Keratinocyte (primary cell): ENCODE measurements at regions not wholly inside any gene's neighbourhood (a gene's known extent, or its start where the extent isn't known, plus 50 kb on each side); places are given as distances from the start of the nearest gene placed in this dataset.

ENCODE experiments used
- EZH2 ChIP-seq: IDR thresholded peaks from one replicate; pipeline ENCODE4 v1.6.1; 2012; ENCODE audit warnings: inconsistent platforms, mild to moderate bottlenecking, low read length, moderate library complexity
- TF ChIP-seq, protein P1 (sequence below), 3 experiments: IDR thresholded peaks in 1 of 3; conservative IDR thresholded peaks in 1 of 3; optimal IDR thresholded peaks in 1 of 3; 2 replicates in 2 of 3; 3 replicates in 1 of 3; pipeline versions ENCODE3 to v1.5.1; 2011; ENCODE audit warnings: low read length in 3 of 3, mild to moderate bottlenecking in 3 of 3, moderate library complexity in 2 of 3, control low read depth in 1 of 3, inconsistent platforms in 1 of 3; ENCODE audit not compliant: insufficient read depth in 2 of 3; ENCODE audit errors: extremely low read depth in 1 of 3

DNA sequence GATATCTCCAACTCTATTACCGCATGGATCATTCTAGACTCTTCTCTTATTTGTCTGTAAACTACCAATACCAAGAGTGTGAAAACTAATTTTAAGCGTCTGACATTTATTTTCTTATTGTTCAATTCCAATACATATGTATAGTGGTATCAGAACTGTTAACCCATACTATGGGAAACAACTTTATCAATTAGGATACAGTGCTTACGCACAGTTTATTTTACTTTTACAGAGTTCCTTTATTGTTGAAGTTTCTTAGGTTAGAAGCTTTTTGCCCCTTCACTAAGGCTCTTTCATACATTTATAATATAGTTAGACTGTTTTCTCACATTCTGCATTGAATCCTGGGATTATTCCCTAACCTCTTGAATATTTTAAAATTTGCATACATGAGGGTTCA, 198.8 kb upstream of the RGPD4 start:
- TF ChIP-seq, protein P1, sequence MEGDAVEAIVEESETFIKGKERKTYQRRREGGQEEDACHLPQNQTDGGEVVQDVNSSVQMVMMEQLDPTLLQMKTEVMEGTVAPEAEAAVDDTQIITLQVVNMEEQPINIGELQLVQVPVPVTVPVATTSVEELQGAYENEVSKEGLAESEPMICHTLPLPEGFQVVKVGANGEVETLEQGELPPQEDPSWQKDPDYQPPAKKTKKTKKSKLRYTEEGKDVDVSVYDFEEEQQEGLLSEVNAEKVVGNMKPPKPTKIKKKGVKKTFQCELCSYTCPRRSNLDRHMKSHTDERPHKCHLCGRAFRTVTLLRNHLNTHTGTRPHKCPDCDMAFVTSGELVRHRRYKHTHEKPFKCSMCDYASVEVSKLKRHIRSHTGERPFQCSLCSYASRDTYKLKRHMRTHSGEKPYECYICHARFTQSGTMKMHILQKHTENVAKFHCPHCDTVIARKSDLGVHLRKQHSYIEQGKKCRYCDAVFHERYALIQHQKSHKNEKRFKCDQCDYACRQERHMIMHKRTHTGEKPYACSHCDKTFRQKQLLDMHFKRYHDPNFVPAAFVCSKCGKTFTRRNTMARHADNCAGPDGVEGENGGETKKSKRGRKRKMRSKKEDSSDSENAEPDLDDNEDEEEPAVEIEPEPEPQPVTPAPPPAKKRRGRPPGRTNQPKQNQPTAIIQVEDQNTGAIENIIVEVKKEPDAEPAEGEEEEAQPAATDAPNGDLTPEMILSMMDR (optimal IDR thresholded peaks at IDR 0.05 in 1 of 3, IDR thresholded peaks at IDR 0.05 in 1 of 3, conservative IDR thresholded peaks at IDR 0.05 in 1 of 3; ENCODE audit: extremely low read depth in 1 of 3, insufficient read depth in 2 of 3, low read length in 3 of 3): no peak
- no peak for TF ChIP-seq EZH2
